GM13976 (cell line): ENCODE measurements at regions not wholly inside any gene's neighbourhood (a gene's known extent, or its start where the extent isn't known, plus 50 kb on each side); places are given as distances from the start of the nearest gene placed in this dataset.

ENCODE experiments used
- DNase-seq: peaks from one replicate; pipeline ENCODE4 v3.0.0; 2012; ENCODE audit warnings: low spot score
- in situ Hi-C: fragments of 300-500 bp; cut with MboI; formaldehyde crosslinking; loops from one replicate; pipeline ENCODE4 v1.12.0; 2022; ENCODE audit warnings: low sequenced_read_pairs, mixed read lengths, inconsistent platforms; ENCODE audit not compliant: unreplicated experiment
- TF ChIP-seq, protein P1 (sequence below): IDR thresholded peaks from 2 replicates; pipeline ENCODE4 v1.5.1; 2012; ENCODE audit warnings: borderline replicate concordance, mild to moderate bottlenecking; ENCODE audit not compliant: insufficient read depth; ENCODE audit errors: extremely low read depth, missing control alignments, control extremely low read depth

DNA sequence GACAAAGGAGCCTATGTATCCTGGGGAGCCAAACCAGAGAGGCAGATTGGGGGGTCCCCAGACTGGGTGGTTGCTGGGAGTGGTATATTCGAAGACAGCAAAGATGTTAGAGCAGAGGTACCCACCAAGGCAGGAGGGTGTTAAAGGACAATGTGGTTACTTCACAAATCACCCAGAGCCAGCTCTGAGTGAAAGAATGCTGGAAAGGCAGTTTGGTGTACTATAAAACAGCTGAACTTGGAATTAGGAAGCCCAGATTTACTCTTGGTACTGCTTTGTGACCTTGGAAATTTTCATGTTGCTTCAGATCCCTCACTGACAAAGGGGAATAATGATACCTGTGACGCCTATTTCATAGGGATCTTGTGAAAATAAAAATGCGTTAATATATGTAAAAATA is 121.6 kb downstream of the CD164 start:
- no peak for DNase-seq
- TF ChIP-seq, protein P1, sequence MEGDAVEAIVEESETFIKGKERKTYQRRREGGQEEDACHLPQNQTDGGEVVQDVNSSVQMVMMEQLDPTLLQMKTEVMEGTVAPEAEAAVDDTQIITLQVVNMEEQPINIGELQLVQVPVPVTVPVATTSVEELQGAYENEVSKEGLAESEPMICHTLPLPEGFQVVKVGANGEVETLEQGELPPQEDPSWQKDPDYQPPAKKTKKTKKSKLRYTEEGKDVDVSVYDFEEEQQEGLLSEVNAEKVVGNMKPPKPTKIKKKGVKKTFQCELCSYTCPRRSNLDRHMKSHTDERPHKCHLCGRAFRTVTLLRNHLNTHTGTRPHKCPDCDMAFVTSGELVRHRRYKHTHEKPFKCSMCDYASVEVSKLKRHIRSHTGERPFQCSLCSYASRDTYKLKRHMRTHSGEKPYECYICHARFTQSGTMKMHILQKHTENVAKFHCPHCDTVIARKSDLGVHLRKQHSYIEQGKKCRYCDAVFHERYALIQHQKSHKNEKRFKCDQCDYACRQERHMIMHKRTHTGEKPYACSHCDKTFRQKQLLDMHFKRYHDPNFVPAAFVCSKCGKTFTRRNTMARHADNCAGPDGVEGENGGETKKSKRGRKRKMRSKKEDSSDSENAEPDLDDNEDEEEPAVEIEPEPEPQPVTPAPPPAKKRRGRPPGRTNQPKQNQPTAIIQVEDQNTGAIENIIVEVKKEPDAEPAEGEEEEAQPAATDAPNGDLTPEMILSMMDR: no peak
- in situ Hi-C loops: no loop called here

DNA sequence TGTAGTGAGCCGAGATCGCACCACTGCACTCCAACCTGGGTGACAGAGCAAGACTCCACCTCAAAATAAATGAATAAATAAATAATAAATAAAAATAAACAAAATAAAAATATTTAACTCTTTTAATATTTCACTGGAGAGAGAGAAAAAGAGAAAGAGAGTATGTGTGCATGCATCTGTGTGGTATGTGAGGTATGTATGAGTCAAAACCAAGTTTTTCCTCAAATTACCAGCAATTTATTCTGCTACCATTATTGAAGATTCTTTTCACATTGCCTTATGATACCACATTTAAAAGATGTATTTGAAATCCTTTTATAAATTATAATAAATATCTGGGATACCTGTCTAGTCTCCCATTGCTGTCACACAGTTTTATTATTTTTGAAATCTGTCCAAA is 122.1 kb downstream of the CD164 start:
- in situ Hi-C loops: no loop called here
- TF ChIP-seq, protein P1: no peak
- DNase-seq: no peak

DNA sequence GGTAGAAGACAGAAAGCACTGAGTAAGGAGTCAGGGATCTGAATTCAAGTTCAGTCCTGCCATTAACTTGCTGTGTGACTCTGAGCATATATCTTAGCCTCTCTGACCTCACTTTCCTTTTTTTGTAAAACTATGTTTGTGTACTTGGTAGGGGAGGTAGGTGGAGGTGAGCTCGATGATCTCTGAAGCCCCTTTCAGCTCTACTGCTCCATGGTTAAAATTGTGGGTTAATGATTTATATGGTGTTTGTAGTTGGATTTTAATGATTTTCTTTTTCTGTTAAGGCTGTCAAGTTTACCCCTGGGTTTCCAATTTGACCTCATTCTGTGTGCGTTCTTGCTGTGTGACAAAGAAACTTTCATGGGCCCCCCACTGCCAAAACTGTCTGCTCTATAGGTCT is 124.1 kb downstream of the CD164 start:
- TF ChIP-seq, protein P1: no peak
- no peak for DNase-seq
- in situ Hi-C loops: no loop called here

DNA sequence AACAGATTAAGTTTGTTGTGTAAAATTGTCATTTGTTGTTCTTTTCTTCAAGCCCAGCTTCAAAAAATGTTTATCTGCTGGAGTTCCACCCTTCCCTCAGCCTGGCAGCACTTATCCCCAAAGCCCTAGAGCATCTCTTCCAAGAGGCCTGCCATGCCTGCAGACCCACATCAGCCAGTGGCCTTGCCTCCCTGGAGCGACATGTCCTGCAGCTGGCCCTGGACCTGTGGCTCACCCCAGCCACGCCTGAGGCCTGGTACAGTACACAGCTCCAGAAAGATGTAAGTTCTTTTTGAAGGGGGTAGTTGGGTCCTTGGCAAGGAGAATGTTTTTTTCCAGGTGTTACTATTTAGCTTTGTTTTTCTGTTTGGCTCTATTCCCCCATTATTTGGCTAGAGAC is 124.8 kb downstream of the CD164 start:
- in situ Hi-C loops: no loop called here

DNA sequence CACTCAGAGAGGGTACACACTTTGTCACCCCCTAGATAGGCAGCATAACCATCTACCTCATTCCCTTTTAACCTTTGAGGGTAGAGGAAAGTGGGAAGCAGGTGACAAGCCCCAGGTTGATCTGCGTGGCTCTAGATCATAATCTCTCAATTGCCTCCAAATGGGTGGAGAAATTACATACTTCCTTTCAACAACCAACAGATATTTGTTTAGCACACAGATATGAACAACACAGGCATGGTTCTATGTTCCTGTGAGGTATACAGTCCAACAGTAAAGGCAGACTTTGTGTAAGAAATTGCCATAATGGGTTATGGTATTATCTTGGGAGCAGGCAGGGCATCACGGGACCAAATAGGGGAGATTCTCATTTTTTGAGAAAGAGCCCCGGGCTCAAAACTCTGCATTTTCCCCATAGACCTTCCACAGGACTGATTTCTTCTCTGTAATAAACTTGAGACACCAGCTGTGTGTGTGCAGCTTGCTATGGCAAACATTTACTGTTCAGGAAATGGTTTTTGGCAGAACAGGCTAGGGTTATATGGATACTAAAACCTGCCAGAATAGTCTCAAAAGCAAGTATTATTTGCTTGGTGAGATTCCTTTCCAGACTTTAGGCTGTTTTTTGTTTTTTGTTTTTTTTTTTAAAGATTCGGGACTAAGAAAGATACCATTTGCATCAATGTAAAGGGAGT is 126.2 kb downstream of the CD164 start:
- no peak for DNase-seq
- in situ Hi-C loops: no loop called here
- TF ChIP-seq, protein P1: no peak

More for the DNA sequence above, 124.8 kb downstream of the CD164 start:
- DNase-seq: no peak
- TF ChIP-seq, protein P1: no peak

DNA sequence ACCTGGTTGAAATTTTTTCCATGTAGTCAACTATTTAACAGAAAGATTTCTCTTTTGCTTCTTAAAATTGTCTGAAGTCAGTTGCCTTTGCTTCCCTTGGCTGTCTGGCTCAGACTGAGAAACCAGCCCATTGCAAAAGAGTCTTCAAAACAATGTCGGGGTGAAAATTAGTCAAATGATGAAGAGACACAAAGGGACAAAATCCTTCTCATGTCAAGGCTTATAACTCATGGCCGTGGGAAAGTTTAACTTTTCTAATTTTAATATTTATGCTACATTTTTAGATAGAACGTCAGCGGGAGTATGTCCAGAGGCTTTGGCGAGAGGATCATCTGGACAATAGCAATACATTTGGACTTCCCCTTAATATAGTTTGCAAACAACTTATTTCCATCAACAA is 127.2 kb downstream of the CD164 start:
- TF ChIP-seq, protein P1: no peak
- in situ Hi-C loops: no loop called here
- DNase-seq: no peak

DNA sequence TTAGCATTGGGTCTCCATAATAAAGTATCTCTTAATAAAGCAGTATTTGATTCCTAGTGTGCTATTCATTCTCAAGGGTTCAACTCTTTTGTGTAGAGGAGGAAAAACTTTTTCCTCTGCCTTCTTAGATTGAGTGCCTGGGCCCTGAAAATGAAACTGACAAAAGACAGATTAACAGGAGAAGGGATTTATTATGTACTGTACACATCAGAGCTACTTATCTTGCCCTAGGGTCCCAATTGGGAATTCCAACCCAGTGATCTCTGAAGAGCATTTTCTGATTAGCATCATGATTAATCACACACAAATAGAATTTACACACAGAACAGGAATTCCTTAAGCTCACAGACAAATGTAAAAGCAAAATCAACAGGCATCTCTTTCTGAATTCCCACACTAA is 128.9 kb downstream of the CD164 start:
- DNase-seq: peak; percentile 3
- in situ Hi-C loops: no loop called here
- TF ChIP-seq, protein P1: no peak
